Keratinocyte (primary cell): ENCODE measurements at regions not wholly inside any gene's neighbourhood (a gene's known extent, or its start where the extent isn't known, plus 50 kb on each side); places are given as distances from the start of the nearest gene placed in this dataset.

Experiments
- DNase-seq: peaks from one replicate; pipeline ENCODE4 v3.0.0-alpha.2; 2011; ENCODE audit warnings: low read depth, missing footprints, low spot score
- FAIRE-seq: peaks from 2 replicates; lab custom pipeline; 2011; peaks lifted over from hg19 to GRCh38; lab: Jason Lieb, UNC
- H2AFZ ChIP-seq: 2 replicates; pipeline ENCODE4 v1.6.0; 2012; ENCODE audit warnings: low read length, control low read depth, inconsistent platforms; ENCODE audit not compliant: control insufficient read depth
- H3K27ac ChIP-seq: 2 replicates; pipeline ENCODE4 v1.5.1; 2011; ENCODE audit warnings: low read length; ENCODE audit not compliant: control insufficient read depth, insufficient read depth
- H3K27me3 ChIP-seq: 3 replicates; pipeline ENCODE4 v1.6.0; 2011; ENCODE audit warnings: low read length; ENCODE audit not compliant: control insufficient read depth, insufficient read depth; ENCODE audit errors: extremely low read depth
- H3K36me3 ChIP-seq, 2 experiments: 2 replicates in 1 of 2; 3 replicates in 1 of 2; pipeline ENCODE4 v1.5.1; 2011; ENCODE audit warnings: low read length in 2 of 2, mild to moderate bottlenecking in 1 of 2; ENCODE audit not compliant: control insufficient read depth in 2 of 2, insufficient read depth in 2 of 2; ENCODE audit errors: extremely low read depth in 1 of 2
- H3K4me1 ChIP-seq: 3 replicates; pipeline ENCODE4 v1.5.1; 2011; ENCODE audit warnings: low read length; ENCODE audit not compliant: control insufficient read depth, insufficient read depth; ENCODE audit errors: extremely low read depth
- H3K4me2 ChIP-seq: 3 replicates; pipeline ENCODE4 v1.6.0; 2011; ENCODE audit warnings: low read depth, low read length; ENCODE audit not compliant: control insufficient read depth, insufficient read depth; ENCODE audit errors: extremely low read depth
- H3K4me3 ChIP-seq, 3 experiments: fragments of 200-600 bp in 1 of 3; sonication (generic) in 1 of 3; 2 replicates in 2 of 3; 3 replicates in 1 of 3; pipeline ENCODE4 v1.5.1; 2011 to 2016; ENCODE audit warnings: low read length in 3 of 3, mild to moderate bottlenecking in 3 of 3, control low read depth in 2 of 3, inconsistent platforms in 1 of 3, low read depth in 1 of 3, mixed read lengths in 1 of 3, mixed run types in 1 of 3, moderate library complexity in 1 of 3; ENCODE audit not compliant: control insufficient read depth in 2 of 3, insufficient read depth in 2 of 3; ENCODE audit errors: extremely low read depth in 1 of 3
- H3K79me2 ChIP-seq: 2 replicates; pipeline ENCODE4 v1.6.0; 2012; ENCODE audit warnings: low read length; ENCODE audit not compliant: control insufficient read depth, insufficient read depth
- H3K9ac ChIP-seq: 3 replicates; pipeline ENCODE4 v1.6.0; 2011; ENCODE audit warnings: low read length; ENCODE audit not compliant: control insufficient read depth, insufficient read depth; ENCODE audit errors: extremely low read depth
- H3K9me1 ChIP-seq: 3 replicates; pipeline ENCODE4 v1.6.0; 2011; ENCODE audit warnings: low read length; ENCODE audit not compliant: control insufficient read depth, insufficient read depth; ENCODE audit errors: extremely low read depth
- H3K9me3 ChIP-seq: 2 replicates; pipeline ENCODE4 v1.5.1; 2012; ENCODE audit warnings: low read depth, low read length; ENCODE audit not compliant: control insufficient read depth
- H4K20me1 ChIP-seq: 3 replicates; pipeline ENCODE4 v1.6.0; 2011; ENCODE audit warnings: low read length; ENCODE audit not compliant: control insufficient read depth, insufficient read depth; ENCODE audit errors: extremely low read depth
- CTCF ChIP-seq, 3 experiments: IDR thresholded peaks in 1 of 3; conservative IDR thresholded peaks in 1 of 3; optimal IDR thresholded peaks in 1 of 3; 2 replicates in 2 of 3; 3 replicates in 1 of 3; pipeline versions ENCODE3 to v1.5.1; 2011; ENCODE audit warnings: low read length in 3 of 3, mild to moderate bottlenecking in 3 of 3, moderate library complexity in 2 of 3, control low read depth in 1 of 3, inconsistent platforms in 1 of 3; ENCODE audit not compliant: insufficient read depth in 2 of 3; ENCODE audit errors: extremely low read depth in 1 of 3
- EZH2 ChIP-seq: IDR thresholded peaks from one replicate; pipeline ENCODE4 v1.6.1; 2012; ENCODE audit warnings: inconsistent platforms, mild to moderate bottlenecking, low read length, moderate library complexity
- dilution Hi-C: fragments of 300-500 bp; cut with MboI; formaldehyde crosslinking; loops from one replicate; pipeline ENCODE4 v1.7.0; 2020; ENCODE audit warnings: low sequenced_read_pairs; ENCODE audit not compliant: extremely low pct_ligation_motif_present

DNA sequence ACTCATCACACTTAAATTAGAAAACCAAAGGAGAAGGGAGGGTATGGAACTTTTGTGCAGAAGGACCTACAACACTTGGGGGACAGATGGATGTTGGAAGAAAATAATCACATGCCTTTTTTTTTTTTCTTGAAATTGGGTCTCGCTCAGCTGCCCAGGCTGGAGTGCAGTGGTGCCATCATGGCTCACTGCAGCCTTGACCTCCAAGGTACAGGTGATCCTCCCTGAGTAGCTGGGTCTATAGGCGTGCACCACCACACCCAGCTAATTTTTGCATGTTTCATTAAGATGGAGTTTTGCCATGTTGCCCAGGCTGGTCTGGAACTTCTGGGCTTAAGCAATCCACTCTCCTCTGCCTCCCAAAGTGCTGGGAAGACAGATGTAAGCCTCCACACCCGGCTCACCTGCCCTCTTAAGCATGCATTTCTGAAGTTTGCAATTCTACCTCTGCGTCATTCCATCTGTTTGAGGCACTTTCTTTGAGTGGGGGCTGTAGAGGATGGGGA, 370.8 kb upstream of the JARID2 start:
- Histone ChIP-seq H3K4me2 (no peak overlapping the region), H3K79me2 (no peaks in the 10 kb centered on the region), H3K9me3 (no peaks in the 10 kb centered on the region), H3K4me3 (no peak overlapping the region), H3K9ac (no peak overlapping the region), H4K20me1 (no peaks in the 10 kb centered on the region), H3K9me1 (no peaks in the 10 kb centered on the region), H2AFZ (no peak overlapping the region), H3K4me1 (peaks cover 9% of the 10 kb centered on the region), H3K36me3 (no peaks in the 10 kb centered on the region), H3K27me3 (no peaks in the 10 kb centered on the region), H3K27ac (no peak overlapping the region)
- dilution Hi-C loops = no loop called here
- no peak for TF ChIP-seq CTCF (optimal IDR thresholded peaks at IDR 0.05 in 1 of 3, IDR thresholded peaks at IDR 0.05 in 1 of 3, conservative IDR thresholded peaks at IDR 0.05 in 1 of 3; ENCODE audit: extremely low read depth in 1 of 3, insufficient read depth in 2 of 3, low read length in 3 of 3)
- no peak for TF ChIP-seq EZH2
- DNase-seq = no peak
- no peak for FAIRE-seq

- Histone ChIP-seq H3K4me2 (no peak overlapping the region), H3K9ac (no peak overlapping the region), H3K36me3 (no peaks in the 10 kb centered on the region), H3K27me3 (no peaks in the 10 kb centered on the region), H3K79me2 (no peaks in the 10 kb centered on the region), H4K20me1 (no peaks in the 10 kb centered on the region), H3K4me1 (peaks cover 9% of the 10 kb centered on the region), H2AFZ (no peak overlapping the region), H3K4me3 (no peak overlapping the region), H3K9me3 (no peaks in the 10 kb centered on the region), H3K9me1 (no peaks in the 10 kb centered on the region), H3K27ac (no peak overlapping the region)
- DNase-seq = no peak
- no peak for FAIRE-seq
- TF ChIP-seq CTCF (optimal IDR thresholded peaks at IDR 0.05 in 1 of 3, IDR thresholded peaks at IDR 0.05 in 1 of 3, conservative IDR thresholded peaks at IDR 0.05 in 1 of 3; ENCODE audit: extremely low read depth in 1 of 3, insufficient read depth in 2 of 3, low read length in 3 of 3) (no peak), EZH2 (no peak)
- dilution Hi-C loops = no loop called here
These were observed 370.3 kb upstream of the JARID2 start for GRCh38 chr6:14875481-14876063.
